ENCODE measurements at regions not wholly inside any gene's neighbourhood (a gene's known extent, or its start where the extent isn't known, plus 50 kb on each side); places are given as distances from the start of the nearest gene placed in this dataset.
"Not testable (repeated sequence)": the region's sequence is repeated elsewhere in the genome, so short reads cannot be mapped to it uniquely, and the experiment has no call there.

DNA sequence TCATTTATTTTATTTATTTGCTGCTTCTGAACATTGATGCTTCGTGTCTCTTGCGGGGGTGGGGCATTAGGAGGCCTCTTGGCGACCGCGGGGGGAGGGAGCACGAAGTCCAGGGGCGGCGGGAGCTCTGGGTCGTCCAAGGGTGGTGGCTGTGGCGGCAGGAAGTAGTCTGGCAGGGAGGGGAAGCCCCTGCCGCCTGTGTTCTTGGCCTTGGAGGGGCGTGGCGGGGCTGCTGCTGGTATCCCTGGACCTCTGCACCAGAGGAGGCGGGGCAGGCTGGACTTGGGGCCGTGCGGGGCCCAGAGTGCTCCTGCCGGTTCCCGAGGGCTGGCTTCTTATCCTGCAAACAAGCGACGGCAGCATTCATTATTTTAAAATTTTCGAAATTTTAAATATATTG, 70.5 kb upstream of the ABI1 start (continued):
- TF ChIP-seq, protein P1, sequence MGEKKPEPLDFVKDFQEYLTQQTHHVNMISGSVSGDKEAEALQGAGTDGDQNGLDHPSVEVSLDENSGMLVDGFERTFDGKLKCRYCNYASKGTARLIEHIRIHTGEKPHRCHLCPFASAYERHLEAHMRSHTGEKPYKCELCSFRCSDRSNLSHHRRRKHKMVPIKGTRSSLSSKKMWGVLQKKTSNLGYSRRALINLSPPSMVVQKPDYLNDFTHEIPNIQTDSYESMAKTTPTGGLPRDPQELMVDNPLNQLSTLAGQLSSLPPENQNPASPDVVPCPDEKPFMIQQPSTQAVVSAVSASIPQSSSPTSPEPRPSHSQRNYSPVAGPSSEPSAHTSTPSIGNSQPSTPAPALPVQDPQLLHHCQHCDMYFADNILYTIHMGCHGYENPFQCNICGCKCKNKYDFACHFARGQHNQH (CRISPR knock-in tag; IDR thresholded peaks at IDR 0.05) = 0 out of 2 replicates have a peak, but pooled peaks have one; percentile 24
- TF ChIP-seq, protein P2, sequence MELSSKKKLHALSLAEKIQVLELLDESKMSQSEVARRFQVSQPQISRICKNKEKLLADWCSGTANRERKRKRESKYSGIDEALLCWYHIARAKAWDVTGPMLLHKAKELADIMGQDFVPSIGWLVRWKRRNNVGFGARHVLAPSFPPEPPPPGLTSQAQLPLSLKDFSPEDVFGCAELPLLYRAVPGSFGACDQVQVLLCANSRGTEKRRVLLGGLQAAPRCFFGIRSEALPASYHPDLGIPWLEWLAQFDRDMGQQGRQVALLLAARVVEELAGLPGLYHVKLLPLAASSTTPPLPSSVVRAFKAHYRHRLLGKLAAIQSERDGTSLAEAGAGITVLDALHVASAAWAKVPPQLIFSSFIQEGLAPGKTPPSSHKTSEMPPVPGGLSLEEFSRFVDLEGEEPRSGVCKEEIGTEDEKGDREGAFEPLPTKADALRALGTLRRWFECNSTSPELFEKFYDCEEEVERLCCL (CRISPR knock-in tag; IDR thresholded peaks at IDR 0.05; ENCODE audit: borderline replicate concordance) = no peak
- TF ChIP-seq TAF15 (IDR thresholded peaks at IDR 0.05; ENCODE audit: low read depth, low read length, poor library complexity, severe bottlenecking) (no peak), SP5 (CRISPR knock-in tag; IDR thresholded peaks at IDR 0.05; ENCODE audit: borderline replicate concordance, low read depth) (peak; percentile 91), HNF4A (CRISPR knock-in tag; IDR thresholded peaks at IDR 0.05) (peak; percentile 79), HOXA3 (CRISPR knock-in tag; IDR thresholded peaks at IDR 0.05) (peak; percentile 44; the same call in 1 of the 2 replicates), ZBTB1 (CRISPR knock-in tag; IDR thresholded peaks at IDR 0.05; ENCODE audit: borderline replicate concordance) (no peak), SALL1 (CRISPR knock-in tag; IDR thresholded peaks at IDR 0.05) (peak; percentile 66; the same call in 1 of the 2 replicates), KDM6A (CRISPR knock-in tag; IDR thresholded peaks at IDR 0.05; ENCODE audit: low read depth) (0 out of 2 replicates have a peak, but pooled peaks have one; percentile 30), SAP130 (CRISPR knock-in tag; IDR thresholded peaks at IDR 0.05; ENCODE audit: low read depth) (peak; percentile 54)
- TF ChIP-seq, protein P3, sequence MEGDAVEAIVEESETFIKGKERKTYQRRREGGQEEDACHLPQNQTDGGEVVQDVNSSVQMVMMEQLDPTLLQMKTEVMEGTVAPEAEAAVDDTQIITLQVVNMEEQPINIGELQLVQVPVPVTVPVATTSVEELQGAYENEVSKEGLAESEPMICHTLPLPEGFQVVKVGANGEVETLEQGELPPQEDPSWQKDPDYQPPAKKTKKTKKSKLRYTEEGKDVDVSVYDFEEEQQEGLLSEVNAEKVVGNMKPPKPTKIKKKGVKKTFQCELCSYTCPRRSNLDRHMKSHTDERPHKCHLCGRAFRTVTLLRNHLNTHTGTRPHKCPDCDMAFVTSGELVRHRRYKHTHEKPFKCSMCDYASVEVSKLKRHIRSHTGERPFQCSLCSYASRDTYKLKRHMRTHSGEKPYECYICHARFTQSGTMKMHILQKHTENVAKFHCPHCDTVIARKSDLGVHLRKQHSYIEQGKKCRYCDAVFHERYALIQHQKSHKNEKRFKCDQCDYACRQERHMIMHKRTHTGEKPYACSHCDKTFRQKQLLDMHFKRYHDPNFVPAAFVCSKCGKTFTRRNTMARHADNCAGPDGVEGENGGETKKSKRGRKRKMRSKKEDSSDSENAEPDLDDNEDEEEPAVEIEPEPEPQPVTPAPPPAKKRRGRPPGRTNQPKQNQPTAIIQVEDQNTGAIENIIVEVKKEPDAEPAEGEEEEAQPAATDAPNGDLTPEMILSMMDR (CRISPR knock-in tag; IDR thresholded peaks at IDR 0.05) = 0 out of 2 replicates have a peak, but pooled peaks have one; percentile 11

DNA sequence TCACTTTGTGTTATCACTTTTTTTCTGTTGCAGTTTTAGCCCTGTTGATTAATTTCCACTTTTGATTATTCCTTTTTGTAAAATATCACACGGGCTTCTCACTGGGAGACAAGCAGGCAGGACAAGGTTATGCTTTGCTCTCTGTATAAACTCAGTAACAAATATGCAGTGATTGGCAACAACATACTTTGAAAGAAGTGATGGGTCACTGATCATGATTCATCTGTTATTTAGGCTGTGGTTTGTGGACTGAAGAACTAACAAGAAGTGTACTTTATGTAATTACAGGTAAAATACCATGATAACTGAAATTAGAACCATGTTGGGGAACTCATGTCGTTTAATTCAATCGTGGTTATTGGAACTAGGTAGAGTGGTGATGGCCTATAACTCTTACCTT, 62.1 kb upstream of the ABI1 start:
- H3K9ac ChIP-seq (ENCODE audit: insufficient read depth, low read depth, low read length); BruUV-seq (replicated peaks); H3K4me1 ChIP-seq (ENCODE audit: insufficient read depth, low read length); H3K27ac ChIP-seq (ENCODE audit: extremely low read length, insufficient read depth, low read length); H4K20me1 ChIP-seq (ENCODE audit: insufficient read depth, low read length); in situ Hi-C loops (cut with HindIII; ENCODE audit: extremely low pct_ligation_motif_present, low pct_unique_long_range_greater_than_20kb); H3K9me3 ChIP-seq (ENCODE audit: low read length); FAIRE-seq; ATAC-seq; H3K4me2 ChIP-seq (ENCODE audit: low read depth, low read length); H3K4me3 ChIP-seq (replicated peaks in 1 of 3; ENCODE audit: insufficient read depth in 1 of 3, low read depth in 2 of 3, low read length in 3 of 3); CTCF ChIA-PET (ENCODE audit: low intra/inter-chr PET ratio, low total read pairs); H3K36me3 ChIP-seq (replicated peaks in 1 of 2; ENCODE audit: control insufficient read depth in 1 of 2, insufficient read depth in 2 of 2, low read length in 2 of 2); DNase-seq (ENCODE audit: low spot score); H3K79me2 ChIP-seq (ENCODE audit: insufficient read depth, low read length); POLR2A ChIA-PET; intact Hi-C loops (cut with micrococcal nuclease; ENCODE audit: unreplicated experiment); H3K27me3 ChIP-seq (ENCODE audit: control insufficient read depth in 1 of 2, insufficient read depth in 2 of 2, low read length in 2 of 2); H2AFZ ChIP-seq (ENCODE audit: low read length): not testable (repeated sequence)
- 3% methylated on average over 3 of the region's 3 CpGs for whole genome bisulfite sequencing (ENCODE audit: low lambda C conversion rate)

DNA sequence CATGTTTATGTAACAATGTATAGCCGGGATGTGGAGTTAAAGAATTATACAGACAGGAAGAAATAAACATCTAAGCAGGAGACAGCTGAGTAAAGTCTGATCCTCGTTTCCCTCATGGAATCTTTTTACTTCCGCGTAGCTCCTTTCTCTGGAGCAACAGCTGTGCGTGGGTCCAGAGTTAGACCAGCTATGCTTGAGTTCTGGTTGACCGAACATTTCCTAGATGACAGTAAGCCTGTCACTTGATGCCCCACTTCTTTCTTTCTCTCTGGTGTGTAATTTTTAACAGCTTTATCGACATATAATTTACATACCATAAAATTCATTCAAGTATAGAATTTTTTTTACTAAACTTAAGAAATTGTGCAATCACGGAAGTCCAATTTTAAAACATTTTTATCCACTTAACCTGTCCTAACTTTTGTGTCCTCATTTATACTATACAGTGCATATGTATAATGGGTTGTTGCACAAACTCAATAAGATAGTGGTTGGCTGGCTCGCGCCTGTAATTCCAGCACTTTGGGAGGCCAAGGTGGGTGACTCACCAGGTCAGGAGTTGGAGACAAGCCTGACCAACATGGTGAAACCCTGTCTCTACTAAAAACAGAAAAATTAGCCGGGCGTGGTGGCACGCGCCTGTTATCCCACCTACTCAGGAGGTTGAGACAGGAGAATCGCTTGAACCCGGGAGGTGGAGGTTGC, 58.5 kb upstream of the ABI1 start:
- in situ Hi-C loops (cut with HindIII; ENCODE audit: extremely low pct_ligation_motif_present, low pct_unique_long_range_greater_than_20kb); H3K27me3 ChIP-seq (ENCODE audit: control insufficient read depth in 1 of 2, insufficient read depth in 2 of 2, low read length in 2 of 2); BruUV-seq (replicated peaks); H3K36me3 ChIP-seq (replicated peaks in 1 of 2; ENCODE audit: control insufficient read depth in 1 of 2, insufficient read depth in 2 of 2, low read length in 2 of 2); H3K4me1 ChIP-seq (ENCODE audit: insufficient read depth, low read length); DNase-seq (ENCODE audit: low spot score); H3K9ac ChIP-seq (ENCODE audit: insufficient read depth, low read depth, low read length); FAIRE-seq; intact Hi-C loops (cut with micrococcal nuclease; ENCODE audit: unreplicated experiment); H4K20me1 ChIP-seq (ENCODE audit: insufficient read depth, low read length); POLR2A ChIA-PET; H3K9me3 ChIP-seq (ENCODE audit: low read length); H3K79me2 ChIP-seq (ENCODE audit: insufficient read depth, low read length); H2AFZ ChIP-seq (ENCODE audit: low read length); ATAC-seq; H3K27ac ChIP-seq (ENCODE audit: extremely low read length, insufficient read depth, low read length); H3K4me3 ChIP-seq (replicated peaks in 1 of 3; ENCODE audit: insufficient read depth in 1 of 3, low read depth in 2 of 3, low read length in 3 of 3); H3K4me2 ChIP-seq (ENCODE audit: low read depth, low read length): not testable (repeated sequence)
- WGBS (ENCODE audit: low lambda C conversion rate) = 51% methylated on average over 16 of the region's 16 CpGs
- CTCF ChIA-PET (ENCODE audit: low intra/inter-chr PET ratio, low total read pairs) = interaction anchor here (0.6 kb wide), 1 partner anchor 14 kb away, joined by 3 read pairs; no protein-coding TSS in a partner anchor
